GM23248 (cell line): ENCODE measurements at regions not wholly inside any gene's neighbourhood (a gene's known extent, or its start where the extent isn't known, plus 50 kb on each side); places are given as distances from the start of the nearest gene placed in this dataset.
"Not testable (repeated sequence)": the region's sequence is repeated elsewhere in the genome, so short reads cannot be mapped to it uniquely, and the experiment has no call there.

Experiments
- DNase-seq: peaks from one replicate; pipeline ENCODE4 v3.0.0-alpha.2; 2015
- H2AFZ ChIP-seq: fragments of 200-600 bp; sonication (generic); 2 replicates; pipeline ENCODE4 v1.6.1; 2016; ENCODE audit warnings: antibody characterized with exemption
- H3F3A ChIP-seq: fragments of 200-600 bp; sonication (generic); 2 replicates; pipeline ENCODE4 v1.6.1; 2016; ENCODE audit warnings: mild to moderate bottlenecking, antibody characterized with exemption, mixed run types; ENCODE audit not compliant: insufficient read depth
- H3K27ac ChIP-seq: fragments of 200-600 bp; sonication (generic); 2 replicates; pipeline ENCODE4 v1.5.1; 2016; ENCODE audit warnings: mild to moderate bottlenecking
- H3K27me3 ChIP-seq: fragments of 200-600 bp; sonication (generic); replicated peaks from 2 replicates; pipeline ENCODE4 v1.6.1; 2016; ENCODE audit warnings: mild to moderate bottlenecking; ENCODE audit not compliant: insufficient read depth
- H3K36me3 ChIP-seq: fragments of 200-600 bp; sonication (generic); 2 replicates; pipeline ENCODE4 v1.6.1; 2016; ENCODE audit warnings: low read depth, mild to moderate bottlenecking
- H3K4me1 ChIP-seq: fragments of 200-600 bp; sonication (generic); 2 replicates; pipeline ENCODE4 v1.6.1; 2016; ENCODE audit warnings: mild to moderate bottlenecking; ENCODE audit not compliant: insufficient read depth
- H3K4me2 ChIP-seq: fragments of 200-600 bp; sonication (generic); one replicate; pipeline ENCODE4 v1.6.1; 2016; ENCODE audit warnings: mild to moderate bottlenecking; ENCODE audit not compliant: unreplicated experiment
- H3K4me3 ChIP-seq: fragments of 200-600 bp; sonication (generic); 2 replicates; pipeline ENCODE4 v1.5.1; 2016; ENCODE audit warnings: mild to moderate bottlenecking
- H3K79me2 ChIP-seq: fragments of 200-600 bp; sonication (generic); 2 replicates; pipeline ENCODE4 v1.6.1; 2016; ENCODE audit warnings: mild to moderate bottlenecking; ENCODE audit not compliant: insufficient read depth
- H3K9ac ChIP-seq: fragments of 200-600 bp; sonication (generic); 2 replicates; pipeline ENCODE4 v1.6.1; 2016; ENCODE audit warnings: mild to moderate bottlenecking
- H3K9me2 ChIP-seq: fragments of 200-600 bp; sonication (generic); 2 replicates; pipeline ENCODE4 v1.6.1; 2016; ENCODE audit warnings: mixed run types, mild to moderate bottlenecking, moderate library complexity; ENCODE audit not compliant: insufficient read depth
- H3K9me3 ChIP-seq: fragments of 200-600 bp; sonication (generic); one replicate; pipeline ENCODE4 v1.6.1; 2017; ENCODE audit warnings: low read depth
- H4K20me1 ChIP-seq: fragments of 200-600 bp; sonication (generic); 2 replicates; pipeline ENCODE4 v1.6.0; 2016; ENCODE audit not compliant: insufficient read depth
- EZH2 ChIP-seq: fragments of 200-600 bp; sonication (generic); IDR thresholded peaks from 2 replicates; pipeline ENCODE4 v1.6.1; 2018; ENCODE audit warnings: antibody characterized with exemption, mild to moderate bottlenecking; ENCODE audit not compliant: insufficient read depth, poor library complexity, severe bottlenecking
- EZH2phosphoT487 ChIP-seq: fragments of 200-600 bp; sonication (generic); IDR thresholded peaks from 2 replicates; pipeline ENCODE4 v1.6.1; 2018; ENCODE audit warnings: antibody characterized with exemption, moderate library complexity, mild to moderate bottlenecking, low read depth; ENCODE audit not compliant: insufficient read depth
- WGBS, 2 experiments: methylation state at CpG; one replicate each; pipeline ENCODE4 v1.1.6; 2015 to 2017; ENCODE audit warnings: low lambda C conversion rate in 2 of 2, low coverage in 1 of 2; ENCODE audit errors: missing lambda C conversion rate in 2 of 2; 5-methylcytosine and 5-hydroxymethylcytosine counted together
- in situ Hi-C: fragments of 300-500 bp; cut with MboI; formaldehyde crosslinking; loops from 2 replicates; pipeline ENCODE4 v1.15.0; 2020

GRCh38 chr6:27811451-27811772, 100.8 kb downstream of the OR2B2 start:
- Histone ChIP-seq H3K4me2 (peak overlapping the region; percentile 84), H3K27me3 (no peaks in the 10 kb centered on the region), H3F3A (peaks cover 50% of the 10 kb centered on the region), H4K20me1 (no peaks in the 10 kb centered on the region), H3K4me3 (peak overlapping the region; percentile 77), H2AFZ (peak overlapping the region; percentile 74; the same call in 1 of the 2 replicates), H3K27ac (no peak overlapping the region; the same call in 1 of the 2 replicates), H3K9ac (peak overlapping the region; percentile 80), H3K9me2 (no peaks in the 10 kb centered on the region), H3K36me3 (no peaks in the 10 kb centered on the region), H3K4me1 (peaks cover 24% of the 10 kb centered on the region; the same call in 1 of the 2 replicates), H3K79me2 (no peaks in the 10 kb centered on the region), H3K9me3 (no peaks in the 10 kb centered on the region)
- DNase-seq: no peak
- no peak for TF ChIP-seq EZH2phosphoT487
- TF ChIP-seq EZH2: no peak
- in situ Hi-C loops: no loop called here

- no peaks in the 10 kb centered on the region for H3K27me3 ChIP-seq
- TF ChIP-seq EZH2 (no peak), EZH2phosphoT487 (no peak)
- H3K79me2 ChIP-seq: no peaks in the 10 kb centered on the region
- 28 to 31% methylated on average over 11 of the region's 11 CpGs for WGBS, 2 experiments
- H2AFZ ChIP-seq: peak overlapping the region; percentile 74
- H3F3A ChIP-seq: peaks cover 55% of the 10 kb centered on the region
- H3K27ac ChIP-seq: peak overlapping the region; percentile 86
- H3K9me2 ChIP-seq: no peaks in the 10 kb centered on the region
- peaks cover 24% of the 10 kb centered on the region; the same call in 1 of the 2 replicates for H3K4me1 ChIP-seq
- DNase-seq: no peak
- in situ Hi-C loops: no loop called here
- H3K4me2 ChIP-seq: peak overlapping the region; percentile 84
- no peaks in the 10 kb centered on the region for H3K36me3 ChIP-seq
- peak overlapping the region; percentile 80 for H3K9ac ChIP-seq
- peak overlapping the region; percentile 77 for H3K4me3 ChIP-seq
- H4K20me1 ChIP-seq: no peaks in the 10 kb centered on the region
- H3K9me3 ChIP-seq: no peaks in the 10 kb centered on the region
Observed at GRCh38 chr6:27810768-27811450, 101.3 kb downstream of the OR2B2 start.

GRCh38 chr6:27809939-27810767, 102.0 kb downstream of the OR2B2 start:
- peak overlapping the region; percentile 84 for H3K4me2 ChIP-seq
- H3K36me3 ChIP-seq: no peaks in the 10 kb centered on the region
- peaks cover 57% of the 10 kb centered on the region for H3F3A ChIP-seq
- H3K4me3 ChIP-seq: peak overlapping the region; percentile 77
- peak overlapping the region; percentile 86 for H3K27ac ChIP-seq
- H2AFZ ChIP-seq: peak overlapping the region; percentile 74
- H3K79me2 ChIP-seq: no peaks in the 10 kb centered on the region
- H3K9ac ChIP-seq: peak overlapping the region; percentile 80
- WGBS, 2 experiments: 1 to 2% methylated on average over 50 to 51 of the region's 51 CpGs
- DNase-seq: peak; percentile 95
- TF ChIP-seq EZH2 (no peak), EZH2phosphoT487 (no peak)
- no peaks in the 10 kb centered on the region for H3K9me3 ChIP-seq
- no peaks in the 10 kb centered on the region for H4K20me1 ChIP-seq
- in situ Hi-C loops: no loop called here
- peaks cover 24% of the 10 kb centered on the region; the same call in 1 of the 2 replicates for H3K4me1 ChIP-seq
- H3K27me3 ChIP-seq: no peaks in the 10 kb centered on the region
- H3K9me2 ChIP-seq: no peaks in the 10 kb centered on the region

GRCh38 chr6:27809067-27809938, 102.9 kb downstream of the OR2B2 start:
- peak overlapping the region; percentile 84 for H3K4me2 ChIP-seq
- H4K20me1 ChIP-seq: no peaks in the 10 kb centered on the region
- H3K9me2 ChIP-seq: no peaks in the 10 kb centered on the region
- WGBS, 2 experiments: 19 to 26% methylated on average over 7 of the region's 7 CpGs
- peak overlapping the region; percentile 82 for H2AFZ ChIP-seq
- TF ChIP-seq EZH2 (no peak), EZH2phosphoT487 (no peak)
- peak overlapping the region; percentile 77 for H3K4me3 ChIP-seq
- in situ Hi-C loops: no loop called here
- H3K36me3 ChIP-seq: no peaks in the 10 kb centered on the region
- H3K27me3 ChIP-seq: no peaks in the 10 kb centered on the region
- DNase-seq: no peak
- no peaks in the 10 kb centered on the region for H3K9me3 ChIP-seq
- peak overlapping the region; percentile 86 for H3K27ac ChIP-seq
- peaks cover 24% of the 10 kb centered on the region; the same call in 1 of the 2 replicates for H3K4me1 ChIP-seq
- H3F3A ChIP-seq: peaks cover 57% of the 10 kb centered on the region
- peak overlapping the region; percentile 80 for H3K9ac ChIP-seq
- no peaks in the 10 kb centered on the region for H3K79me2 ChIP-seq

- H3K27me3 ChIP-seq, H4K20me1 ChIP-seq, H3K9me2 ChIP-seq, H3K9me3 ChIP-seq, H3K79me2 ChIP-seq, H3K36me3 ChIP-seq, in situ Hi-C loops: not testable (repeated sequence)
- H3K27ac ChIP-seq: peak overlapping the region; percentile 86
- H3F3A ChIP-seq: peaks cover 51% of the 10 kb centered on the region
- H3K4me2 ChIP-seq: peak overlapping the region; percentile 84
- WGBS, 2 experiments: 8 to 13% methylated on average over 18 to 22 of the region's 43 CpGs
- H3K4me1 ChIP-seq: peaks cover 24% of the 10 kb centered on the region; the same call in 1 of the 2 replicates
- H2AFZ ChIP-seq: peak overlapping the region; percentile 82
- peak; percentile 68 for DNase-seq
- H3K4me3 ChIP-seq: peak overlapping the region; percentile 77
- peak overlapping the region; percentile 73 for H3K9ac ChIP-seq
Observed at GRCh38 chr6:27808242-27809066, 103.7 kb downstream of the OR2B2 start.
